GOT3 (cell line): ENCODE measurements at regions not wholly inside any gene's neighbourhood (a gene's known extent, or its start where the extent isn't known, plus 50 kb on each side); places are given as distances from the start of the nearest gene placed in this dataset.

Source experiments
- DNase-seq: peaks from one replicate; lab custom pipeline; 2025; ENCODE audit warnings: mixed read lengths; lab: John Stamatoyannopoulos, UW

DNA sequence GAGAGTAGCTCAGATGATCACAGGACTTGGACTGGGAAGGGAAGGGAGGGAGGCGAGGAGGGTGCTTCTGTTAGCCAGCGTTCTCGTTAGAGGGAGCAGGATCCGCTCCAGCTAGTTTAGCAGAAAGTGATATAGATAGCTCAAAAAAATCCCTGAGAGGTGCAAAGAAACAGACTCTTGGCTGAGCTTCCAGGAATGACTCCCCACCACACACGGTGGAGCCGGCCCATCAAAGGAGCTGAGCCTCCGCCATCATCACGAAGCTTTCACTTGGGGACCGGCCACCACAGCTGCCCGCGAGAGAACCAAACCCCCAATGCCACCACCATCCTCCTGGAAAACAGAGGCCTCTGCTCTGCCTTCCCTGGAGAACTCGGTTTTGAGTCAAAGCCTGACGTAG, 124.6 kb upstream of the BCL2L14 start:
- DNase-seq: no peak

DNA sequence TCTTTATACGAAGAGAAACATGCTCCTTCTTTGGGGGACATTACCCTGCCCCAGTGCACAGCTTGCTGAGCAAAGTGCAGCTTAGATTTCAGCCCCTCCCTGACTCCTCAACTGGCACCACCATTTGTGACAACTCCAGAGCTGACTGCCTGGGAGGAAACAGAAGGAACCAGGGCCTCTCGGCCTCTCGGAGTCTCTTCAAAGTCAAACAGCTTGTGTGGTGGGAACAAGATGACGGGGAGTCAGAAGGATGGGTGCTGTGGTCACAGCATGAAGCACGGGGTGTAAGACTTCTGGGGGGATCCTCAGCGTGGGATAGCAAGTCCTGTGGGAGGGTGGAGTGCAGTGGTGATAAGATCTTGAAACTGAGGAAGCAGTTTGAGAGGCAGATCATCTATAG, 123.5 kb upstream of the BCL2L14 start:
- no peak for DNase-seq

GRCh38 chr12:11949738-11950411, 120.9 kb upstream of the BCL2L14 start:
- no peak for DNase-seq

- DNase-seq: no peak
These were observed 119.5 kb upstream of the BCL2L14 start for GRCh38 chr12:11951209-11951608.

- DNase-seq: no peak
These were observed 117.2 kb upstream of the BCL2L14 start for GRCh38 chr12:11953523-11953922.

GRCh38 chr12:11954181-11954580, 116.6 kb upstream of the BCL2L14 start:
- DNase-seq: no peak

GRCh38 chr12:11958221-11959091, 112.3 kb upstream of the BCL2L14 start:
- DNase-seq: peak; percentile 25

GRCh38 chr12:11959117-11959823, 111.5 kb upstream of the BCL2L14 start:
- no peak for DNase-seq

- no peak for DNase-seq
These were observed 110.1 kb upstream of the BCL2L14 start for GRCh38 chr12:11960646-11961045.

GRCh38 chr12:11961686-11962085, 109.1 kb upstream of the BCL2L14 start:
- no peak for DNase-seq

GRCh38 chr12:11962860-11963259, 107.9 kb upstream of the BCL2L14 start:
- no peak for DNase-seq

DNA sequence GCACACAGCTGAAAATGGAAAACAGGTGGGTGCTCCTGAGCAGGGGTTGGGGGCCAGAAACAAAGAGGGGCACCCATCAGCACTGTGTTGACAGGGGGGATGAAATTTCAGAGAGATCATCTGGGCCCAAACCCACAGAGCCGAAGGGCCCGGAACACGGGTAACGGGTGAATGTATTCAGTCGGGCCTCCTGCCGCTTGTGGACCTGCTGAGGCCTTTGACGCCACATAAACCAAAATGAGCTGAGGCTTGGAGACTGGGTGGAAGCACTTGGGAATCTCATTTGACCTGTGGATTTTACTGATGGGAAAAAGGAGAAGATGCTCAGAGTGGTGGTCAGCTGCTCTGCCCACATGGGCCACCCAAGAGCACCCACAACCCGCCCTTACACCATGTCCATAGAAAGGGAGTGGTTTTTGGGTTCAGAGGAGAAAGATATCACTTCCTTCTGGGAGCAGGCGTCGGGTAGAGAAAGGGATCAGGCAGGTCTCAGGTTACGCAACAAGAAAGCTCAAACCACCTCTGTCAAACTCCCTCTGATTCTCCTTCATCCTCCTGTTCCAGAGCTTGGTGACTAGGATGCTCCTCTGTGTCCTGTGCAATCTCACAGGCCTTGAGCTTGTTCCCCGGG, 106.8 kb upstream of the BCL2L14 start:
- no peak for DNase-seq

DNA sequence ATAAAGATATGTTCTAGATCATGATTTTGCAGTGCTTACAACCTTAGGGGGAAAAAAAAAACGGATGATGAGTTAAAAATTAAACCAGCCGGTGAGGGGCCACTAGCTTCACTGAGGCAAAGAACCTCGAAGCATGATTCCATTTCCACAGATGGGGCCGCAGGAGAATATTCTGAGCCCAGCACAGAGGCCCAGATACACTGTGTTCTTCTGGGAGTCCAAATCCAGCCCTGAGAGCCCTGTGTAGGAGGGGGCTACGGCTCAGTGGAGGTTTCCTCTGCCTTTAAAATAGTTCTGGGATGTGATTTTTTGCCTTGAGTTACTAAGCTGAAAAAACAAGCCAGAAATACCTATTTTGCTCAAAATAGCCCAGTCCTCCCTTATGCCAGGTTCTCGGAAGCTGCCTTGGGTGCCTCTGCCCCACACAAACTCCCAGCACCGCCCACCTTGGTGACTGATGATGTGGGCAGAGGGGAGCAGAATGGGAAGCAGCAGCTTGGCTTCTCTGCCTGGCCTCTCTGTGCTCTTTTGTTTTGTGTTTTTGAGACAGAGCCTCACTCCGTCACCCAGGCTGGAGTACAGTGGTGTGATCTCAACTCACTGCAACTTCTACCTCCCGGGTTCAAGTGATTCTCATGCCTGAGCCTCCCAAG, 105.4 kb upstream of the BCL2L14 start:
- DNase-seq: no peak

DNA sequence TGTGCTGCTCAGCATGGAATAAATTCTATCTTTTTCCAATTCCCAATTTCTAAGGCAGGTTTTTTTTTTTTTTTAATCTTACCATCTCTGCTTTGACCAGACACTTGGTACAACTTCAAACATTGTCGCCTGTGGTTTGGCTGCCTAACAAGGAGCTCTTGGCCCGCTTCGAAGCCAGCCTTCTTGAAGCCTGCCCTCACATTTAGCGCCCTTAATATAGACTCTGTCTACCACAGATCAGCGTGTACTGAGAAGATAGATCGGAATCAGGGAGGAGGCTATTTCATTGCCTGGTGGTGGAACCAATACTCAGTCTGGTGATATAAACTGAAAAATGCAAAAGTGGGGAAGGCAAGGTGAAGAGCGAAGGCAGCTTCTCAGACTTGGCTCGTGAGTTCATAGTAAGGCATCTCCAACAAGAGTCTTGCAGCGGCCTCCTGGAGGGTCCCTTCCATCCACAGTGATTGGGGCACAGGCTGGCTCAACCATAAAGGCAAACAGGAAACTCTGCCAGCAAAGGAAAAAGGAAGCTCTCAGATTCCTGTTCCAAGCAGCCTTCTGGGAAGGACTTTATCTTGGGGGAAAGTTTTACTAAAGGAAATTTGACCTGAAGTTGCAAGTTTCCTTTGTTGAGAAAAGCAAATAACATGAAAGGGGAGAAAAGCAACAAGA, 103.2 kb upstream of the BCL2L14 start:
- DNase-seq: no peak

DNA sequence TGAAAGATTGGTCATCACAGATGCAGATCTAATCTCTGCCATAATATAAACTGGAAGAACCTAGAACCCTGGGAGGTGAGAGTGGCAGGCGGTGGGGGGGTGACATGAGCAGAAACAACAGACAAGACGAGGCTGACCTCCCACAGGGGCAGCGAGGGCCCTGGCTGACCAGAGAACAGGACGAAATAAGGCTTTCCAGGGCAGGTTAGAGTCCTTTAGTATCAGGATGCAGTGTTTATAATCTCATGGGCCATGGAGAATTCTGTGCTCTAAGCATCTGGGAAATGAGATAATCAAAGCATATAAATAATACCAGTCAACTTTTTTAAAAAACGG, 102.7 kb upstream of the BCL2L14 start:
- no peak for DNase-seq

GRCh38 chr12:11968516-11968915, 102.2 kb upstream of the BCL2L14 start:
- DNase-seq: no peak

DNA sequence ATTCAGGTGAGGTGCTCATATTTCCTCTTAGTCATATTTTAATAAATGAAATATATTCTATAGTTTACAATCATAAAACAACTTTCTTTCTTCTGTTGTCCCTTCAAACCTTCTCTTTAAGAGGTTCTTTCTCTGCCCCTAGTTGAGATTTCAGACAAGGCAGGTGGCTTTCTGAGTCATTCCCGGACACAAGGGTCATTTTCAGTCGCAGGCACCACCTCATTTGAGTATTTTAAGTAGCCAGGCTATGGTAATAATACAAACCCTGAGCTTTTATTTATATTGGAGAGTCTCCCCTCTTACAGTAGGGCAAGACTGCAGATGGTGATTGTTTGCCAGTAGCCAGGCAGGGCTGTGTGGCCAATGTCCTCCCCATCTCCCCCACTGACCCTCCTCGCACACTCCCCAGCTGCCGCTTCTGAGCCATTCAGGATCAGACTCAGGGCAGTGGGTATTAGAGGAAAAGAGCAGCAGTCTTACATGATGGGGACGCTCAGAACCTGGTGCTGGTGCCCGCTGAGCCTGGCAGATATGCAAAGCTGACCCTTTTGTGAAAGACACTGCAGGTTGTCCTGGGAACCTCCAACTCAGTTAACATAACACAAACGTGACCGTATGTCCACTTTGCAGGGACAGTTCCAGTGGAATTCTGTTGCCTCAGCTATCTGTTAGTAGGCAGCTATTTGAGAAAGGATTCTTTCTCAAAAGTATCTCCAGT, 101.1 kb upstream of the BCL2L14 start:
- DNase-seq: no peak

- no peak for DNase-seq
These were observed 100.6 kb upstream of the BCL2L14 start for GRCh38 chr12:11970155-11970520.

GRCh38 chr12:11973396-11973795, 97.3 kb upstream of the BCL2L14 start:
- no peak for DNase-seq

DNA sequence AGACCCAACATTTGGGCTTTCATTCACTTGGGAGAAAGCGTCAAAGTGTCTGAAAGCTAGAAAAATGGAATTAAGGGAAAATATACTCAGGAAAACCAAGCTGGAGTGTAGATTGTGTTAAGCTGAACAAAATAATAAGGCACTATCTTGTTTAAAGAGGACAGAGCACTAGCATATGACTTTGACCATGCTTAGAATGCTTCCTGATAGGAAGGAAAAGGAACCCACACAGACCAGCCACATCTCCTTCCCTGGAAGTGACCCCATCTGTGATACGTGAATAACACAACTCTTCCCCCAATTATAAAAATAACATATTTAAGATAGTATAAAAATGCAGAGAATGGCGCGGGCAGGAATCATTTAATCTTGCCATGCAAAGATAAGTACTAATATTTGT, 94.7 kb upstream of the BCL2L14 start:
- DNase-seq: no peak
